ENCODE measurements at regions not wholly inside any gene's neighbourhood (a gene's known extent, or its start where the extent isn't known, plus 50 kb on each side); places are given as distances from the start of the nearest gene placed in this dataset.

- intact Hi-C loops (cut with micrococcal nuclease) = no loop called here
Observed at GRCh38 chr3:83063446-83063845, 1302.0 kb upstream of the GBE1 start.

GRCh38 chr3:83048556-83048955 is 1287.1 kb upstream of the GBE1 start:
- no peak overlapping the region for H3K27ac Mint-ChIP-seq
- CTCF ChIA-PET = no interaction called here
- H3K9me3 Mint-ChIP-seq = peaks cover 4% of the 10 kb centered on the region
- H3K27me3 Mint-ChIP-seq (ENCODE audit: low read depth) = no peaks in the 10 kb centered on the region
- H3K4me1 Mint-ChIP-seq (ENCODE audit: low read depth) = no peaks in the 10 kb centered on the region
- intact Hi-C loops (cut with micrococcal nuclease) = no loop called here
- no peaks in the 10 kb centered on the region for H3K36me3 Mint-ChIP-seq (ENCODE audit: low read depth)
- H3K4me3 Mint-ChIP-seq = no peak overlapping the region
- no peak for DNase-seq

More at GRCh38 chr3:83063446-83063845, 1302.0 kb upstream of the GBE1 start:
- no peak overlapping the region for H3K4me3 Mint-ChIP-seq
- no peaks in the 10 kb centered on the region for H3K27me3 Mint-ChIP-seq (ENCODE audit: low read depth)
- no peak for DNase-seq
- CTCF ChIA-PET = no interaction called here
- H3K27ac Mint-ChIP-seq = no peak overlapping the region
- H3K36me3 Mint-ChIP-seq (ENCODE audit: low read depth) = no peaks in the 10 kb centered on the region
- no peaks in the 10 kb centered on the region for H3K4me1 Mint-ChIP-seq (ENCODE audit: low read depth)
- H3K9me3 Mint-ChIP-seq = peaks cover 22% of the 10 kb centered on the region

GRCh38 chr3:83039422-83039821 is 1278.0 kb upstream of the GBE1 start:
- CTCF ChIA-PET = no interaction called here
- H3K27me3 Mint-ChIP-seq (ENCODE audit: low read depth) = no peaks in the 10 kb centered on the region
- no peak overlapping the region for H3K4me3 Mint-ChIP-seq
- no peak overlapping the region for H3K27ac Mint-ChIP-seq
- no peak for DNase-seq
- intact Hi-C loops (cut with micrococcal nuclease) = no loop called here
- H3K36me3 Mint-ChIP-seq (ENCODE audit: low read depth) = no peaks in the 10 kb centered on the region
- no peaks in the 10 kb centered on the region for H3K4me1 Mint-ChIP-seq (ENCODE audit: low read depth)
- H3K9me3 Mint-ChIP-seq = peaks cover 1% of the 10 kb centered on the region

GRCh38 chr3:83035704-83036010 is 1274.2 kb upstream of the GBE1 start:
- CTCF ChIA-PET = no interaction called here
- no peak overlapping the region for H3K27ac Mint-ChIP-seq
- H3K4me1 Mint-ChIP-seq (ENCODE audit: low read depth) = no peaks in the 10 kb centered on the region
- H3K27me3 Mint-ChIP-seq (ENCODE audit: low read depth) = no peaks in the 10 kb centered on the region
- intact Hi-C loops (cut with micrococcal nuclease) = no loop called here
- H3K36me3 Mint-ChIP-seq (ENCODE audit: low read depth) = no peaks in the 10 kb centered on the region
- H3K4me3 Mint-ChIP-seq = no peak overlapping the region
- DNase-seq = no peak
- H3K9me3 Mint-ChIP-seq = peaks cover 1% of the 10 kb centered on the region

GRCh38 chr3:83034806-83035703 is 1273.6 kb upstream of the GBE1 start:
- Mint-ChIP-seq H3K4me1 (ENCODE audit: low read depth) (no peaks in the 10 kb centered on the region), H3K9me3 (peaks cover 1% of the 10 kb centered on the region), H3K36me3 (ENCODE audit: low read depth) (no peaks in the 10 kb centered on the region), H3K27me3 (ENCODE audit: low read depth) (no peaks in the 10 kb centered on the region), H3K4me3 (no peak overlapping the region), H3K27ac (no peak overlapping the region)
- no peak for DNase-seq
- intact Hi-C loops (cut with micrococcal nuclease) = no loop called here
- CTCF ChIA-PET = no interaction called here

- H3K4me1 Mint-ChIP-seq (ENCODE audit: low read depth) = no peaks in the 10 kb centered on the region
- intact Hi-C loops (cut with micrococcal nuclease) = no loop called here
- H3K4me3 Mint-ChIP-seq = no peak overlapping the region
- no peaks in the 10 kb centered on the region for H3K36me3 Mint-ChIP-seq (ENCODE audit: low read depth)
- H3K27ac Mint-ChIP-seq = no peak overlapping the region
- DNase-seq = no peak
- H3K9me3 Mint-ChIP-seq = peaks cover 3% of the 10 kb centered on the region
- CTCF ChIA-PET = interaction anchor here (0.6 kb wide), 1 partner anchor 31 kb away, joined by 3 read pairs; no protein-coding TSS in a partner anchor
- H3K27me3 Mint-ChIP-seq (ENCODE audit: low read depth) = no peaks in the 10 kb centered on the region
Observed at GRCh38 chr3:83033133-83033532, 1271.7 kb upstream of the GBE1 start.

GRCh38 chr3:83023086-83023485 is 1261.6 kb upstream of the GBE1 start:
- CTCF ChIA-PET = no interaction called here
- Mint-ChIP-seq H3K27me3 (ENCODE audit: low read depth) (no peaks in the 10 kb centered on the region), H3K4me3 (no peak overlapping the region), H3K36me3 (ENCODE audit: low read depth) (no peaks in the 10 kb centered on the region), H3K4me1 (ENCODE audit: low read depth) (no peaks in the 10 kb centered on the region), H3K9me3 (peaks cover 4% of the 10 kb centered on the region), H3K27ac (no peak overlapping the region)
- intact Hi-C loops (cut with micrococcal nuclease) = no loop called here
- DNase-seq = no peak

GRCh38 chr3:83011481-83011880 is 1250.0 kb upstream of the GBE1 start:
- DNase-seq = no peak
- H3K27ac Mint-ChIP-seq = no peak overlapping the region
- H3K4me1 Mint-ChIP-seq (ENCODE audit: low read depth) = no peaks in the 10 kb centered on the region
- H3K4me3 Mint-ChIP-seq = no peak overlapping the region
- CTCF ChIA-PET = no interaction called here
- H3K36me3 Mint-ChIP-seq (ENCODE audit: low read depth) = no peaks in the 10 kb centered on the region
- peaks cover 3% of the 10 kb centered on the region for H3K9me3 Mint-ChIP-seq
- no peaks in the 10 kb centered on the region for H3K27me3 Mint-ChIP-seq (ENCODE audit: low read depth)
- intact Hi-C loops (cut with micrococcal nuclease) = no loop called here

GRCh38 chr3:83003917-83004316 is 1242.5 kb upstream of the GBE1 start:
- Mint-ChIP-seq H3K4me1 (ENCODE audit: low read depth) (no peaks in the 10 kb centered on the region), H3K36me3 (ENCODE audit: low read depth) (no peaks in the 10 kb centered on the region), H3K9me3 (peaks cover 3% of the 10 kb centered on the region), H3K4me3 (no peak overlapping the region), H3K27ac (no peak overlapping the region), H3K27me3 (ENCODE audit: low read depth) (no peaks in the 10 kb centered on the region)
- CTCF ChIA-PET = no interaction called here
- DNase-seq = no peak
- intact Hi-C loops (cut with micrococcal nuclease) = no loop called here

GRCh38 chr3:83002869-83003445 is 1241.5 kb upstream of the GBE1 start:
- no peaks in the 10 kb centered on the region for H3K27me3 Mint-ChIP-seq (ENCODE audit: low read depth)
- no peak overlapping the region for H3K4me3 Mint-ChIP-seq
- CTCF ChIA-PET = no interaction called here
- peaks cover 2% of the 10 kb centered on the region for H3K9me3 Mint-ChIP-seq
- no peak for DNase-seq
- H3K36me3 Mint-ChIP-seq (ENCODE audit: low read depth) = no peaks in the 10 kb centered on the region
- intact Hi-C loops (cut with micrococcal nuclease) = no loop called here
- H3K4me1 Mint-ChIP-seq (ENCODE audit: low read depth) = no peaks in the 10 kb centered on the region
- H3K27ac Mint-ChIP-seq = no peak overlapping the region

- Mint-ChIP-seq H3K36me3 (ENCODE audit: low read depth) (no peaks in the 10 kb centered on the region), H3K27ac (no peak overlapping the region), H3K4me1 (ENCODE audit: low read depth) (no peaks in the 10 kb centered on the region), H3K27me3 (ENCODE audit: low read depth) (no peaks in the 10 kb centered on the region), H3K4me3 (no peak overlapping the region), H3K9me3 (peaks cover 6% of the 10 kb centered on the region)
- no peak for DNase-seq
- CTCF ChIA-PET = interaction anchor here (0.5 kb wide), 1 partner anchor 30 kb away, joined by 3 read pairs; no protein-coding TSS in a partner anchor
- intact Hi-C loops (cut with micrococcal nuclease) = no loop called here
Observed at GRCh38 chr3:82999777-83000176, 1238.3 kb upstream of the GBE1 start.

- H3K27me3 Mint-ChIP-seq (ENCODE audit: low read depth) = no peaks in the 10 kb centered on the region
- no peak overlapping the region for H3K27ac Mint-ChIP-seq
- intact Hi-C loops (cut with micrococcal nuclease) = no loop called here
- CTCF ChIA-PET = no interaction called here
- H3K36me3 Mint-ChIP-seq (ENCODE audit: low read depth) = no peaks in the 10 kb centered on the region
- DNase-seq = no peak
- peaks cover 16% of the 10 kb centered on the region for H3K9me3 Mint-ChIP-seq
- no peak overlapping the region for H3K4me3 Mint-ChIP-seq
- H3K4me1 Mint-ChIP-seq (ENCODE audit: low read depth) = no peaks in the 10 kb centered on the region
Observed at GRCh38 chr3:82978368-82978767, 1216.9 kb upstream of the GBE1 start.

GRCh38 chr3:82977871-82978270 is 1216.4 kb upstream of the GBE1 start:
- H3K9me3 Mint-ChIP-seq = peaks cover 16% of the 10 kb centered on the region
- CTCF ChIA-PET = no interaction called here
- no peaks in the 10 kb centered on the region for H3K27me3 Mint-ChIP-seq (ENCODE audit: low read depth)
- H3K4me3 Mint-ChIP-seq = no peak overlapping the region
- H3K27ac Mint-ChIP-seq = no peak overlapping the region
- no peaks in the 10 kb centered on the region for H3K36me3 Mint-ChIP-seq (ENCODE audit: low read depth)
- H3K4me1 Mint-ChIP-seq (ENCODE audit: low read depth) = no peaks in the 10 kb centered on the region
- DNase-seq = no peak
- intact Hi-C loops (cut with micrococcal nuclease) = no loop called here

Measured in activated naive CD4-positive, alpha-beta T cell treated with anti-CD3 and anti-CD28 coated beads for 36 hours (primary cell).